DND-41 (cell line): ENCODE measurements at regions not wholly inside any gene's neighbourhood (a gene's known extent, or its start where the extent isn't known, plus 50 kb on each side); places are given as distances from the start of the nearest gene placed in this dataset.

Experiments
- CTCF ChIP-seq: IDR thresholded peaks from 2 replicates; pipeline ENCODE4 v1.5.1; 2012; ENCODE audit warnings: borderline replicate concordance, low read length, moderate library complexity, mild to moderate bottlenecking; ENCODE audit not compliant: poor library complexity, severe bottlenecking; ENCODE audit errors: extremely low read depth
- EZH2 ChIP-seq: IDR thresholded peaks from 3 replicates; pipeline ENCODE4 v1.6.1; 2012; ENCODE audit warnings: borderline replicate concordance, low read depth, mild to moderate bottlenecking, moderate library complexity, low read length, inconsistent platforms; ENCODE audit not compliant: severe bottlenecking

- no peak for TF ChIP-seq CTCF
- no peak for TF ChIP-seq EZH2
Measured at GRCh38 chr15:91413142-91413541, 313.1 kb downstream of the SV2B start.
